RCC 7860 (cell line): ENCODE measurements at regions not wholly inside any gene's neighbourhood (a gene's known extent, or its start where the extent isn't known, plus 50 kb on each side); places are given as distances from the start of the nearest gene placed in this dataset.
"Not testable (repeated sequence)": the region's sequence is repeated elsewhere in the genome, so short reads cannot be mapped to it uniquely, and the experiment has no call there.

ENCODE experiments used
- DNase-seq: peaks from one replicate; pipeline ENCODE4 v3.0.0-alpha.2; 2015; ENCODE audit warnings: low spot score
- FAIRE-seq: peaks from 2 replicates; lab custom pipeline; 2012; peaks lifted over from hg19 to GRCh38; lab: Jason Lieb, UNC

GRCh38 chr2:176565641-176566323 lies 296.5 kb downstream of the MTX2 start:
- no peak for FAIRE-seq
- no peak for DNase-seq

DNA sequence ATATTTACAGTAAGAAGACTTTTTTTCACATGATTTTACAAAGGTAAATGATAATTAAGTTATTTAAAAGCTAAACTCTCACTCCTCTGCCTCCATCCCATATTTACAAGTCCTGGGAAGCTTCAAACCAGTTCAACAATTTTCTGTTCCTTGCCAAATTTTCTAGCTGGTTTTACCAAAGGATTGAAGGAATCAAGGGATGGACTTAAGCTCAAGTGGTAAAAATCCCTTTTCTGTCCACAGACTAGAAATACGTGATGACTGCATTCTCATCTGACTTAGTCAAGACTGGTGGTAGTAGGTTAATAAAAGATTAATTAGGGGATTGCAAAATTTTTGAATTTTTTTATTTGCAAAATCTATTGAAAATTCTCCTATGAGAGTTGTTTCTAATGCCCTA lies 297.3 kb downstream of the MTX2 start:
- DNase-seq, result no peak
- FAIRE-seq, result no peak

- DNase-seq (no peak), FAIRE-seq (no peak)
Measured at GRCh38 chr2:176566961-176567360, 297.7 kb downstream of the MTX2 start.

DNA sequence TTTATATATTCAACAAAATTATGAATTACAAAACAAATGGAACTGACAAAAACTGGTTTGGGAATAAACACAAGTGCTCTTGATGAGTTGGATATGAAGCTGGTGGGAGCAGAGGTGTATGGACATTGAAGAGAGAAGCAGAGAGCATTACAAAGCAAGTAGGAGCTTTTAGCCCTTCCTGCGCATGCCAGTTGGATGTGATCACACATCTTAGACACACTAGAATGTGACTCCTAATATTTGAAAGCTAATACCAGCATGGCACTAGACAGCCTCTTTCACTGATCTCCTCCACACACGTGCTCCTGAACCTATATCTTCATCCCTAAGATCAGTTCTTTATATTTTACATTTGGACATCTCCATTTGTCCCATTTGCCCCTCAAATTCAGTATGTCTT lies 298.1 kb downstream of the MTX2 start:
- DNase-seq, result no peak
- no peak for FAIRE-seq

GRCh38 chr2:176569574-176569973 lies 300.3 kb downstream of the MTX2 start:
- no peak for DNase-seq
- no peak for FAIRE-seq

GRCh38 chr2:176573612-176574483 lies 304.6 kb downstream of the MTX2 start:
- DNase-seq (no peak), FAIRE-seq (no peak)

- no peak for FAIRE-seq
- DNase-seq, result no peak
Measured at GRCh38 chr2:176574484-176575236, 305.4 kb downstream of the MTX2 start.

GRCh38 chr2:176575237-176575744 lies 306.0 kb downstream of the MTX2 start:
- FAIRE-seq (no peak), DNase-seq (no peak)

DNA sequence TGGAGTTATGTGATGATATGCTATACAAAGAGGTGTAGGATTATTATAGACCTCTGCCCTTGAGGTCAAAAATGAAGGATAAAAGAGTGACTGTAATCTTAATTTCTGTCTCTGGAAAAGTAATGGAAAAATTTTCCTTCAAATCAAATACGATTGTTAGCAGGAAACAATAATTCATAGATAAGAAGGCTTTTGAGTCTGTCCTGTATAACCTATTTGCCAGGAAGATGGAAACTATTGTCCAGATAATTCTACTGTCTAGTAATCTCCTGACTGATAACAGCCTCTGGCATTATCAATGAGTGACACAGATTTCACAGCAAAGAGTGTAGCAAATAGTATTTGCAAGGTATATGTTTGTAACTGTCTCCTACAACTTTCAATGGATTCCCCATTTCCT lies 307.8 kb downstream of the MTX2 start:
- DNase-seq (no peak), FAIRE-seq (no peak)

GRCh38 chr2:176578292-176578691 lies 309.1 kb downstream of the MTX2 start:
- DNase-seq, FAIRE-seq: not testable (repeated sequence)

DNA sequence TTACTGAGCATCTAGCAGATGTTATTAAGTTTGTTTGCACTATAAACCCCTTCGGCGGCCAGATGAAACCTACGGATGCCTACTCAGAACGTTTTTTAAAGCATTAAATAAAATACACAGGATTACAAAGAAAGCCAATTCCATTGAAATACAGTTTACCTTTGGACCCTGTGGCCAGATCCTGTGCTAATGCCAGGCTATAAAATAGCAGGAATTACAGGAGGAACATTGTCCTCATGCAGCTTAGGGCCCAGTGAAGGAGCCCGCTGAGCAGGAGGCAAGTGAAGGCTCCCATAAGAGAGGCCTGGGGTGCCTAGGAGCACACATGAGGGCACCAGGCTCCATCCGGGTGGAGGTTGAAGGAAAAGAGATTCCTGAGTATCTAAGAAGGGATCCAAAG lies 310.4 kb downstream of the MTX2 start:
- no peak for FAIRE-seq

DNA sequence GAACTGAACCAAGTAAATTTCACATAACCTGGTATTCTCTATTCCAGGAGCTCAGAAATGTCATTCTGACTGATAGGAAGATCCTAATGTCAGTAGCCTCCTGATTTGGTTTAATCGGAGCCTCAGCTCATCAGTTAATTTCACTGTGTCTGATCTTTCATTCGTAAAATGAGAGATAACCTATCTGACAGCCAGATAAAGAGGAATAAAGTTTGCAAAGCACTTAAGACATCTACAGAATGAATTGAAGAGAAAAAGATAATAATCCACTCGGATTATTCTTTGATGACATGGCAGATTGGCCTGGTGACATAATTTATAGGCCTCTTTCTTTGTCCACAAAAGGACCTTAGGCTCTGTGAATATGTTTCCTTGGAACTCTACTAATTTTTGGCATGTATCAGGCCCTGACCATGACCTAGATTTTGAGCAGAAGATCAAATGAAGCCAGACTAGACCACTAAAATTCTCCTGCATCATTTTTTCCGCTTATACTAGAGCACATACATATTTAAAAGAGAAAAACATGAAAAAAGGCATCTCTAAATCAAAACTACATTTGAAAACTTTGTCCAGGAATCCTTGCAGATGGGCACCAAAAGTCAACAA lies 312.4 kb downstream of the MTX2 start:
- DNase-seq (no peak), FAIRE-seq (no peak)

More for the DNA sequence above, 310.4 kb downstream of the MTX2 start:
- DNase-seq, result no peak

DNA sequence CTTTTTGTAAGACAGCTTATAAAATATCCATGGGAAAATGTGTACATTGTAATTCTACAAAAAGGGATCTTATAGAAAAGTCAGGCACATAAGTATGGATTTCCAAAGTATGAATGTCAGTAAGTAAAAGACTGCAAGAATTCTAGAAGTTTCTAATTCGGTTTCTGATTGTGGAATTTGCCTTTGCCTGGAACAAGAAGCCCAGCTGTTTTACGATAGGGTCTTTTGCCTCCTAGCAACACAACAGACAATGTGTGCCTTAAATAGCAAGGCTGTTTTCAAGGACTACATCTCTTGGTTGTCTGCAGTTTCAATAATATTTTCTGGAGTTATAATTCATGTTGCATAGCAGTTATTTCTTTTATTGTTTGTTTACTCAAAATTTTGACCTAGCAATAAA lies 312.9 kb downstream of the MTX2 start:
- DNase-seq (no peak), FAIRE-seq (no peak)

DNA sequence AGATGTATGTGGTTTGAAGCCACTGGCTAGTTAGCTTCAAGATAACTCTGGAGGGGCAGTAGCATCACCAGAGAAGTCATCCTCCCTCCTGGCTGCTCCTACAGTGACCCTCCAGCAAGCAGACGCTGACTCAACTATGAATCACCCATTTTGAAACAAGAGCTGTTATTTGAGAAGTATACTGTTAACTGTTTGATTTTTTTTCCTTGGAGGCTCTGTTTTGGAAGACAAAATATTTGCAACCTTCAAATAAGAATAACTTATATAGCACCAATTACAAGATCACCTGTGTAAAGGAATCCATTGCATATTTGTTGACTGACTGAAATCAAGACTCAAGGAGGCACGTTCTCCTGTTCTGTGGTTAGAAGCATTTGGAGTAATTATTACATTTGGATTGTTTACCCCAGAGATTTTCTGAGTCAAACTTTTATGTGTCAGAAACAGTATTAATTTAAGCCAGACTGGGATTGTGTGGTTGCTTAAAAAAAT lies 313.8 kb downstream of the MTX2 start:
- peak; percentile 95 for DNase-seq
- no peak for FAIRE-seq

DNA sequence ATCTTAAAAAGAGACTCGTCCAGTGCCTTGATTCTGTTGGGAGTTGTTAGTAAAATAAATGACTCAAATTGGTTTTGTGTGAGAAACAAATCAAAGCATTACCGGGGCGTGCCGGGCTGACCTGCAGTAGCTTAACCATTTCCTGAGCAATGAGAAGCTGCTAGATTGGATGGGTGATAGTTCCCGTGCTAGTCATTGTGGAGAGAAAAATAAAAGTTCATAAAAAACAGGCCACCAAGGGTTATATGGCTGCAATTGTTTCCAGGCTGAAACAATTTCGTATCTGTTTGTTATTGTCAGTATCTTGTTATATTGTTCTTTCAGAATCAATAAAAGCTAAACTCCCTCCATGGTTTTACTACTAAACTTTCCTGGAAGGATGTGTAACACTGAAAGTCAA lies 314.4 kb downstream of the MTX2 start:
- peak; percentile 70 for DNase-seq
- no peak for FAIRE-seq

DNA sequence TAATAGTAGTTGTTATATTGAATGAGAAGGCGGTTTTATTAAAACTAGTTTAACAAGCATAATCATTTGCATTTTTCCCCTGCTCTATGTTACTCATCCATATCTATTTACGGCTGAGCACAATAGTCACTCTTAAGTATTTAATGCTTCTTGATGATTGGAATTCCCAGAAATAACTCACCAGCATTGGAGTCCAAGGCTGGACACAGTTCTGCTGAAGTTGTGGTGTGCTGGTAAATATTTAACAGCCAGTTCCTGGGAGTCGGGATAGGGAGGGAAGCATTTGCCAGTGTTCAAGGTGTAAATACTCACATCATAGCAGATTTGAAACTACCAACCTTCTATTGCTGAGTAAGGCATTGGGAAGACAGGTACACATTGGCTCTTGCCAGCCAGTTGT lies 315.1 kb downstream of the MTX2 start:
- FAIRE-seq, result peak; percentile 99
- peak; percentile 94 for DNase-seq

- FAIRE-seq (no peak), DNase-seq (no peak)
Measured at GRCh38 chr2:176585291-176585690, 316.0 kb downstream of the MTX2 start.

GRCh38 chr2:176585791-176586190 lies 316.5 kb downstream of the MTX2 start:
- DNase-seq, result no peak
- FAIRE-seq, result no peak

DNA sequence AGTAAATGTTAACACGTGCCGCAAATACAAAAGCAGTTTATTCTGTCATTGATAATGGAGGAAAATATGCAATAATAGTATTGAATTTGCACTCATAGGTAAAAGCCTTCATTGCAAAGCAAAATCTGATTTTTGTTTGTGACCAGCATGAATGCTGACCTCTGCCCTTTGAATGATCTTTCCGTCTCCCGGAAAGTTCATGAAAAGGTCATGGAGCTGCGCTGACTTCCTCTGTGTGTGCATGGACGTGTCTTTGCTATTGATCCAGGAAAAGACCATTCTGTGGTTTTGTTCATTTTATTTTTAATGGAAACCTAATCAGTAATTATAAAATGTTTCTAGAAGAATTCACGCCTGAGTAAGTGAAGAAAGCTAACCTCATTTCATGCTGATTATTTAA lies 320.0 kb downstream of the MTX2 start:
- FAIRE-seq, result no peak
- no peak for DNase-seq

DNA sequence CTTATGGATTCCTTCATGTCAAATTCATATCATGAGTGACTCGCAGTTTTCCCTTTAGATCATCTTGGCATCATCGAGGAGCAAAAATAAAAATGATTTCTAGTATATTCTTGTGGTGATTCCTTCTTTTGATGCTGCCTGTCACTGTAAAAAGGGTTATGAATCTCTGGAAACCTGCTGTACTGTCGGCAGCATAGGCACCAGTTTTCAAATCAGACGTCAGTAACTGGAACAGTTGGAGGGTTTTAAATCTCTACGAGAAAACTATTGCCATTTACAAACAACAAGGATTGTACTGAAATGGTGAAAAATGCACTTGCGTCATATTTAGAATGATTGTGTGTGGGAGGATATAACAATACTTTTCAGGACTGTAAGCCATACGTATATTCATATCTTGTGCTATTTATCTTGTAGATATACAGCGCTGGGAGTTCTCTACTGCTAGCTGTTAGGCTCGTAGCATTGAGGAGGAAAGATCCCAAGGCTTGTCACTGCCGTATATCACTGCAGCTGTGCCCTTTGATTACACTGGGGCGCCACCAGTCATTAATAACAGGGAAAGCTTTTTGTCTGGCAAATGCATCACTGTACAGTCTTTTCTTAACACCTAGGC lies 320.7 kb downstream of the MTX2 start:
- DNase-seq (no peak), FAIRE-seq (no peak)
